Keratinocyte (primary cell): ENCODE measurements at regions not wholly inside any gene's neighbourhood (a gene's known extent, or its start where the extent isn't known, plus 50 kb on each side); places are given as distances from the start of the nearest gene placed in this dataset.

Source experiments
- CTCF ChIP-seq, 3 experiments: IDR thresholded peaks in 1 of 3; conservative IDR thresholded peaks in 1 of 3; optimal IDR thresholded peaks in 1 of 3; 2 replicates in 2 of 3; 3 replicates in 1 of 3; pipeline versions ENCODE3 to v1.5.1; 2011; ENCODE audit warnings: low read length in 3 of 3, mild to moderate bottlenecking in 3 of 3, moderate library complexity in 2 of 3, control low read depth in 1 of 3, inconsistent platforms in 1 of 3; ENCODE audit not compliant: insufficient read depth in 2 of 3; ENCODE audit errors: extremely low read depth in 1 of 3
- EZH2 ChIP-seq: IDR thresholded peaks from one replicate; pipeline ENCODE4 v1.6.1; 2012; ENCODE audit warnings: inconsistent platforms, mild to moderate bottlenecking, low read length, moderate library complexity

- no peak for TF ChIP-seq CTCF (optimal IDR thresholded peaks at IDR 0.05 in 1 of 3, IDR thresholded peaks at IDR 0.05 in 1 of 3, conservative IDR thresholded peaks at IDR 0.05 in 1 of 3; ENCODE audit: extremely low read depth in 1 of 3, insufficient read depth in 2 of 3, low read length in 3 of 3)
- TF ChIP-seq EZH2, result no peak
These were observed 74.4 kb downstream of the SLITRK6 start for GRCh38 chr13:85724546-85725432.
